Osteoblast (primary cell): ENCODE measurements at regions not wholly inside any gene's neighbourhood (a gene's known extent, or its start where the extent isn't known, plus 50 kb on each side); places are given as distances from the start of the nearest gene placed in this dataset.

Experiments used
- DNase-seq: peaks from one replicate; pipeline ENCODE4 v3.0.0; 2011; ENCODE audit warnings: low spot score, mixed read lengths; ENCODE audit not compliant: insufficient read length; ENCODE audit errors: missing footprints
- H2AFZ ChIP-seq: 2 replicates; pipeline ENCODE4 v1.6.0; 2011; ENCODE audit warnings: mild to moderate bottlenecking, low read length
- H3K27ac ChIP-seq: 2 replicates; pipeline ENCODE4 v1.5.1; 2011; ENCODE audit warnings: mild to moderate bottlenecking, low read depth, low read length, moderate library complexity
- H3K27me3 ChIP-seq: 2 replicates; pipeline ENCODE4 v1.6.0; 2012; ENCODE audit warnings: mild to moderate bottlenecking, control low read depth, inconsistent platforms, low read length, moderate library complexity; ENCODE audit not compliant: insufficient read depth
- H3K36me3 ChIP-seq: 2 replicates; pipeline ENCODE4 v1.5.1; 2011; ENCODE audit warnings: mild to moderate bottlenecking, low read length, control low read depth, moderate library complexity; ENCODE audit not compliant: insufficient read depth
- H3K4me1 ChIP-seq: 2 replicates; pipeline ENCODE4 v1.5.1; 2011; ENCODE audit warnings: mild to moderate bottlenecking, low read length, control low read depth, moderate library complexity; ENCODE audit not compliant: insufficient read depth
- H3K4me2 ChIP-seq: 2 replicates; pipeline ENCODE4 v1.6.0; 2011; ENCODE audit warnings: mild to moderate bottlenecking, low read length; ENCODE audit not compliant: insufficient read depth
- H3K4me3 ChIP-seq: fragments of 200-600 bp; sonication (generic); 3 replicates; pipeline ENCODE4 v1.5.1; 2012; ENCODE audit warnings: mild to moderate bottlenecking, low read length, inconsistent platforms; ENCODE audit not compliant: insufficient read depth
- H3K79me2 ChIP-seq: 2 replicates; pipeline ENCODE4 v1.6.0; 2012; ENCODE audit warnings: mild to moderate bottlenecking, low read length, control low read depth, inconsistent platforms; ENCODE audit not compliant: insufficient read depth
- H3K9me3 ChIP-seq: 2 replicates; pipeline ENCODE4 v1.5.1; 2011; ENCODE audit warnings: low read depth, low read length, control low read depth
- H4K20me1 ChIP-seq: 2 replicates; pipeline ENCODE4 v1.6.0; 2012; ENCODE audit warnings: mild to moderate bottlenecking, low read length, control low read depth; ENCODE audit not compliant: insufficient read depth
- CTCF ChIP-seq: IDR thresholded peaks from 2 replicates; pipeline ENCODE4 v1.5.1; 2011; ENCODE audit warnings: mild to moderate bottlenecking, low read depth, low read length, moderate library complexity; ENCODE audit errors: extremely low read depth

GRCh38 chr14:84203896-84204295 is 1326.0 kb upstream of the FLRT2 start:
- Histone ChIP-seq H3K79me2 (no peaks in the 10 kb centered on the region), H3K27me3 (no peaks in the 10 kb centered on the region), H3K27ac (no peak overlapping the region), H3K4me1 (no peaks in the 10 kb centered on the region), H3K4me3 (no peak overlapping the region), H3K9me3 (no peaks in the 10 kb centered on the region), H4K20me1 (no peaks in the 10 kb centered on the region), H3K4me2 (no peak overlapping the region), H3K36me3 (no peaks in the 10 kb centered on the region), H2AFZ (no peak overlapping the region)
- TF ChIP-seq CTCF: no peak
- DNase-seq: no peak

DNA sequence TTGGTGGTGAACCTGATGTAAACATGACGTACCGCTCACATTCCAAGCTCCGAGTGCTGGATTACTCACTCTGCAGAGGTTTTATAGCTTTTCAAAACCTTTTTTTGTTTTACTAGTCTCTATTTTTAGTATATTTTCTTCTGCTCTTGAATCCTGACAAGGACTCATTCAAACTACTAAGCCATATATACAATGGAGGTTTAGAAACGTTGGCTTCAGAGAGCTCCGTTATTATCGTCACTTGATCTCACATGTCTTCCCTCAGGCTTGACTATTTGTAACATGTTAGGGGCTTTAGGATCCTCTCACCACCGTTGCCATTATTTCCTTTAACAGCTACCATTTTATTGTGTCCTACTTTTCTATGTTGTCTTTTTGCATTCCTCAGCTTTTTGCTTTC is 1321.5 kb upstream of the FLRT2 start:
- H3K9me3 ChIP-seq: no peaks in the 10 kb centered on the region
- no peaks in the 10 kb centered on the region for H4K20me1 ChIP-seq
- no peak overlapping the region for H3K27ac ChIP-seq
- H3K4me3 ChIP-seq: no peak overlapping the region
- DNase-seq: no peak
- no peak overlapping the region for H3K4me2 ChIP-seq
- no peaks in the 10 kb centered on the region for H3K27me3 ChIP-seq
- H2AFZ ChIP-seq: no peak overlapping the region
- no peaks in the 10 kb centered on the region for H3K36me3 ChIP-seq
- no peaks in the 10 kb centered on the region for H3K79me2 ChIP-seq
- no peak for TF ChIP-seq CTCF
- H3K4me1 ChIP-seq: no peaks in the 10 kb centered on the region

DNA sequence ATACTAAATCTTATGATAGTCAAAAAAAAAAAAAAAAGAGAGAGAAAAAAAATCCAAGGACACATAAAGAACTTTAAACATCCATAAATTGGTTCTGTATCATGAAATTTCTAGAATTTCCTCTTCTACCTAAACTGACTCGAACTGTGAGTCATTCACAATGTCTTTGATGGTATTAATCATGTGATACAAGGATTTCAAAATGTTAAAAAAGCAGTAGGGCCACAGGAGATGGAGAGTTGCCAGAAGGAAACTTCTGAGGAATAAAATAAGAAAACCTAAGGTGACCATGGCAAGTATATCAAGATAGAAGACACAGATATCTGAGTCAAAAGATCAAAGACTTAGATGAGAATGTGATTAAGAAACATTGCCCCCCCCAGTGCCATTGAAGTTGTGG is 1320.9 kb upstream of the FLRT2 start:
- TF ChIP-seq CTCF: no peak
- no peak overlapping the region for H3K4me2 ChIP-seq
- H3K27me3 ChIP-seq: no peaks in the 10 kb centered on the region
- H3K9me3 ChIP-seq: no peaks in the 10 kb centered on the region
- no peak overlapping the region for H3K27ac ChIP-seq
- H3K79me2 ChIP-seq: no peaks in the 10 kb centered on the region
- H4K20me1 ChIP-seq: no peaks in the 10 kb centered on the region
- no peak overlapping the region for H3K4me3 ChIP-seq
- DNase-seq: no peak
- no peak overlapping the region for H2AFZ ChIP-seq
- H3K4me1 ChIP-seq: no peaks in the 10 kb centered on the region
- H3K36me3 ChIP-seq: no peaks in the 10 kb centered on the region

- no peaks in the 10 kb centered on the region for H3K27me3 ChIP-seq
- no peaks in the 10 kb centered on the region for H3K79me2 ChIP-seq
- H3K27ac ChIP-seq: no peak overlapping the region
- H2AFZ ChIP-seq: no peak overlapping the region
- H3K4me2 ChIP-seq: no peak overlapping the region
- H4K20me1 ChIP-seq: no peaks in the 10 kb centered on the region
- H3K4me1 ChIP-seq: no peaks in the 10 kb centered on the region
- H3K4me3 ChIP-seq: no peak overlapping the region
- TF ChIP-seq CTCF: no peak
- no peaks in the 10 kb centered on the region for H3K9me3 ChIP-seq
- H3K36me3 ChIP-seq: no peaks in the 10 kb centered on the region
- DNase-seq: no peak
Observed at GRCh38 chr14:84217066-84217465, 1312.9 kb upstream of the FLRT2 start.
